CD4-positive, alpha-beta T cell treated with Interferon gamma for 1 hour (primary cell): ENCODE measurements at regions not wholly inside any gene's neighbourhood (a gene's known extent, or its start where the extent isn't known, plus 50 kb on each side); places are given as distances from the start of the nearest gene placed in this dataset.
A peak's percentile ranks its signal among the peaks of the same experiment; 100 is the strongest.
"Not testable (repeated sequence)": the region's sequence is repeated elsewhere in the genome, so short reads cannot be mapped to it uniquely, and the experiment has no call there.

ENCODE experiments used
- DNase-seq: peaks from one replicate; pipeline ENCODE4 v3.0.0-alpha.2; 2020

GRCh38 chr12:54799966-54800365, 54.4 kb upstream of the MUCL1 start:
- not testable (repeated sequence) for DNase-seq

- no peak for DNase-seq
Observed at GRCh38 chr12:54798651-54799050, 55.7 kb upstream of the MUCL1 start.

GRCh38 chr12:54796991-54797390, 57.3 kb upstream of the MUCL1 start:
- no peak for DNase-seq

- no peak for DNase-seq
Observed at GRCh38 chr12:54795644-54796043, 58.7 kb upstream of the MUCL1 start.

DNA sequence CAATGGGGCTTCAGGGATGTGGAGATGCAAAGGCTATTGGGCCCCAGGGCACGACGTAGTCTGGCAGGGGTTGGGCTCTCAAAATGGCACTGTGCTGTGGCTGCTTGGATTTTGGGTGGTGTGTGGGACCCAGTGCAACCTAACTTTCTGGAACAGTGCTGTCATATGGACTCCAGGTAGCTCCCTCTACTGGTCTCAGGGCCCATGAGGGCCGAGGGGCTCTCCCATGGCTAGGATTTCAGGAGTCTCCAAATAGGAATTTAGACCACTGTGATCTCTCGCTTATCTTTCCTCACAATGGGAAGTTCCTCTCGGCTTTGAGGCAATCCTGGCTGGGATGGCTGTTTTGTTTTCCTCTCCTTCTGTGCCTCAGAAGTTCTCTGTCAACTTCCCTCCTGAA, 68.2 kb upstream of the MUCL1 start:
- no peak for DNase-seq

DNA sequence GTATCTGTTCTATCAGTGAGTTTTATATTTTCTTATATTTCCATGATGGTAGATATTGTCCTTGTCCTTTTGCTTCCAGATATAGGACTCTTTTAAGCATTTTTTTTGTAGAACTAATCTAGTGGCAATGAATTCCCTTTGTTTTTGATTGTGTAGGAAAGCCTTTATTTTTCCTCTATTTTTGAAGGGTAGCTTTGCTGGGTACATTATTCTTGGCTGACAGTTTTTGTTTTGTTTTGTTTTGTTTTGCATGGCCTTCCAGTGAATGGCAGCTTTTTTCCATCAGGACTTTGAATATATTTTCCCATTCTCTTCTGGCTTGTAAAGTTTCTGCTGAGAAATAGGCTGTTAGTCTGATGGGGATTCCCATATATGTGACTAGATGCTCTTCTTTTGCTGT, 70.2 kb upstream of the MUCL1 start:
- DNase-seq = no peak

- not testable (repeated sequence) for DNase-seq
Observed at GRCh38 chr12:54777031-54777430, 77.3 kb upstream of the MUCL1 start.

DNA sequence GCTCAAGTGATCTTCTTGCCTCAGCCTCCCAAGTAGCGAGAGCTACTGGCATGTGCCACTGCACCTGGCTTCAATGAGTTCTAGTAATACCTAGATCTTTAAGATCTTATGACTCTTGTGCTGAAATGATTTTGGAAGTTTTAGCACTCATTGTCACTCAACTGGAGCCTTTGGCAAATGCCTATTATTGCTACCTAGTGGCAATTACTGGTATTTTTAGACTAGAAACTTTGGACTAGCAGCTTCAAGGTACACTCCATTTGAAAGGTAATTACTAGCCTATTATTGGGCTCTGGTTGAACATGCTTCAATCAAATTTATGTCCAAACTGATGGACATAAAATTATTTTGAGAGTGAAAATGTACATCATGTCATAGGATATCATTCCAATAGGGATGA, 80.7 kb upstream of the MUCL1 start:
- no peak for DNase-seq

DNA sequence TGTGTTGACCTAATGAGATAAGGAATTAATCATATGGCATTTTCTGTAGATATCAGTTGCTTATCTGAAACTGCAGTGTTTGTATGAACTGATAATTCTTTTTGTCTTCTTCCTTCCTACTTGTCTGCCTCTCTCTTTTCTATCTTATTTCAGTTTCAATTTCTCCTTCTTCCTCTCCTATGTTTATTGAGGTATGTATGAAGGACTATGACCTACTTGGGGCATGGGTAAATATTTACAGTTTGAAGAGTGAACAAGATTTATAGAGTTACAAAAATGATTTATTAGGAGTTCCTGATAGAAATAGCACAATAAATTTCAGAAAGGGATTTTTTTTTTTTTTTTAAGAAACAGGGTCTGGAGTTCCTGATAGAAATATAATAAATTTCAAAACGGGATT, 88.7 kb upstream of the MUCL1 start:
- DNase-seq = no peak

- no peak for DNase-seq
Observed at GRCh38 chr12:54762390-54762789, 91.9 kb upstream of the MUCL1 start.

DNA sequence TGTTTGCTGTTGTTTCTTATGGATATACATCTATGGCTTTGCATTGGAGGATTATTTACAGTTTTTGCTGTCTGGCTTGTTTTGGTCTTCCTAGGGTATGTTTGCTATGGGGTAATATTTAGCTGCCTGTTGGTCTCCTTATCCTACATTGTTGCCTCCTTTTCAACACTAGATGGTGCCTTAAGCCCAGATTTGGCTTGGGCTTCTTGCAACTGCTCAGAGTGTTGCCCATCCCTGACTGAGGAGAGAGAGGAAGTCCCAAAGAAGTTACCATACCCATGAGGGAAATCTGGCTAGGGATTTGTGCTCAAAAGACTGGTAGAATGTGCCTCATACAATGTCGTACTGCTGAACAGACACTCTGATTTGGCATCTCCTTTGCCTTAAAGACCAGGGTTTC, 94.6 kb upstream of the MUCL1 start:
- peak; percentile 4 for DNase-seq

- no peak for DNase-seq
Observed at GRCh38 chr12:54751493-54751892, 102.8 kb upstream of the MUCL1 start.

GRCh38 chr12:54749191-54749818, 101.1 kb upstream of the DCD start:
- peak; percentile 2 for DNase-seq

DNA sequence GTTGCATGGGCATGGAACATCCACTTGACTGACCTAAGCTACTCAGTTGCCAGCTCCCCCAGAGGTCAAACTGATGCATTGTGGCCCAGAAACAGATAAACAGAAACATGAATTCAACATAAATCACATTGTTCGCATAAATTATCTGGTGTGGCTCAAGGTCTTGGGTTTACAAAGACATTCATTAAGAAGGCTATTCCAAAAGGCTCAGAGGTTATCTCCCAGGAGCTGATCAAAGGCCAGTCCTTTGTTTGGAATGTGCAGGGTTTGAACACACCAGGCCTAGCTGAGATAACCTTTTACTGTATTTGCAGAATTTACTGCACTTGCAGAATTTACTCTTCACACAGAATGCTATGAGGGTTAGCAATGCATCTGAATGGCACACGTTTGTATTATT, 96.4 kb upstream of the DCD start:
- no peak for DNase-seq

GRCh38 chr12:54740882-54741281, 92.7 kb upstream of the DCD start:
- DNase-seq = no peak

DNA sequence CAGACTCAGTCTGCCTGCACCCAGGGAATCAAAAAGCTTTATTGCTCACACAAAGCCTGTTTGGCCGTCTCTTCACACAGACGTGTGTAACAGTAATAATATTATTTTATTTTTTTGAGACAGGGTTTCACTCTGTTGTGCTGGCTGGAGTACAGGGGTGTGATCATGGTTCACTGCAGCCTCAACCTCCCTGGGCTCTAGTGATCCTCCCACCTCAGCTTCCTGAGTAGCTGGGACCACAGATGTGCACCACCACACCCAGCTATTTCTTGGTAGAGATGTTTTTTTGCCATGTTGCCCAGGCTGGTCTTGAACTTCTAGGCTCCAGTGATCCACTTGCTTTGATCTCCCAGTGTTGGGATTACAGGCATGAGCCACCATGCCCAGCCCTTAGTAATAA, 88.4 kb upstream of the DCD start:
- no peak for DNase-seq

DNA sequence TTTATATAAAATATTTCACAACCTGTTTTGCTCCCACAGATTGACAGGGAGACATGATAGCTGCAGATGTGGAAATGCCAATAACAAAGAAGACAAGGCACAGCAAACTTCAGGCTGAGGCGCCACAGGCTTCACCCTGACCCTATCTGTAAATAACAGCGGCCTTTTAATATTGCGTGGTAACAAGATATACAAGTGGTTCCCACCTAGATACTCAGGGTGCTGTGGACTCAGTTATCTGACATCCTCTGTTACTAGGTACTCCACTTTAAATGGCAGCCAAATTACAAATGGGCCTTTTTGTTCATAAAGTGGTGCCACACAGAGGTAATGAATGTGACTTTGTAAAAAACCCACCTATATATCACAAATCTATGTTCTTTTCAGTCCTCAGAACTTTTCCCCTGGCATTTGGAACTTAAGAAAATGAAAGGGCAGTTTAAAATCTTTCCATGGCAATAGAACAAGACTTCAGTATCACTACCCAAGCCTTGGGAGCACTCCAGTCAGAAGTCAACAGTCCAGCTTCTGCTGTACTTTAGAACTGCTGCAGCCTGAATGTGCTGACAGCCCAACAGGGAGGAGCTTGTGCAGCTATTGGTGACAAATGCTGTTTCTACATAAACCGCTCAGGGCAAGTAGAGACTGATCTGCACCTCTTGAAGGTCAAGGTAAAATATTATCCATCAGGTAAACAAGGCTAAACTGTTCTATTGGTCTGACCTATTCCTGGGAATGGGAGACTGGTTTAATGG, 86.2 kb upstream of the DCD start:
- DNase-seq = no peak

DNA sequence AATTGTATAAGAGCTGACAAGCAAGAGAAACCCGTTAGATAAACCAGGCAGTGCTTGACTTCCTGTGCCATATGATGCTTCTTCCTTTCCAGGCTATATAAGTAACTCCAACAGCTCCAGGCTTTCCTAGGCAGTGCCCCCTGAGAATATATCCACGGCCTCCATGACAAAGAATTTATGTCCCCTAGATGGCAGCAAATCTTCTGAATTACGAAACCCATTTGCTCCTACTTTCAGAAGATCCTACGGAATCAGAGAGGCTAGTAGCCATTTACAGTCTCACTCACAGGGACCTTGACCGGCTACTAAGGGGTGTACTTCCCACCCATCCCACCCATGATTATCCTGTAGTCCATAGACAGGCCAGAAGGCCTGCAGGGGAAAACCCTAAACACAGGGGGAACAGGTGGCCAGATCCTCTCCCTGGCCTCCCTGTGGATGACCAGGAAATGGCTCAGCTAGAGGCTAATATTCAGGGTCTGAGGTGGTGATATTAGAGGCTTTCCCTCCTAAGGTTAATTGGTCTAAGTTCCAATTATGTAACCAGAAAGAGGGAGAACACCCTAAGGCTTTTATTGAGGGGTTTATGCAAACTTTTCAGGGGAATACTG, 77.2 kb upstream of the DCD start:
- DNase-seq = no peak

- no peak for DNase-seq
Observed at GRCh38 chr12:54723379-54724256, 75.5 kb upstream of the DCD start.

DNA sequence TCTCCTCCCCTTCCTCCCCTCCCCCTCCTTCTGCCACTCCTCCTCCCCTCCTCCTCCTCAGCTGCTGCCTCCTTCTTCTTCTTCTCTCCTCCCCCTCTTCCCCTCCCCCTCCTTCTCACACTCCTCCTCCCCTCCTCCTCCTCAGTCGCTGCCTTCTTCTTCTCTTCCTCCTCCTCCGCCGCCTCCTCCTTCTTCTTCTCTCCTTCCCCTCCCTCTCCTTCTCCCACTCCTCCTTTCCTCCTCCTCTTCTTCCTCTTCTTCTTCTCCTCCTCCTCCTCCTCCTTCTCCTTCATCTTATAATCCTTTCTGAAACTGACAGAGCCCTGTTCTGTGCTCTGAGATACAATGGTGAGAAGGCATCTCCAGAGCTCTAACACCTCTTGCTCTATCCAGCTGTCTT, 73.1 kb upstream of the DCD start:
- no peak for DNase-seq

GRCh38 chr12:54719691-54720090, 71.5 kb upstream of the DCD start:
- DNase-seq = no peak

GRCh38 chr12:54716261-54716660, 68.1 kb upstream of the DCD start:
- DNase-seq = no peak

GRCh38 chr12:54713876-54714275, 65.7 kb upstream of the DCD start:
- DNase-seq = not testable (repeated sequence)
